Fibroblast of villous mesenchyme (primary cell): ENCODE measurements at regions not wholly inside any gene's neighbourhood (a gene's known extent, or its start where the extent isn't known, plus 50 kb on each side); places are given as distances from the start of the nearest gene placed in this dataset.

Experiments used
- DNase-seq: peaks from one replicate; pipeline ENCODE4 v3.0.0-alpha.2; 2010; ENCODE audit warnings: low read depth
- H3K4me3 ChIP-seq: 2 replicates; pipeline ENCODE4 v1.5.1; 2011; ENCODE audit warnings: low read depth, mild to moderate bottlenecking, low read length
- CTCF ChIP-seq: IDR thresholded peaks from 2 replicates; pipeline ENCODE4 v1.5.1; 2012; ENCODE audit warnings: low read depth, mild to moderate bottlenecking, low read length; ENCODE audit not compliant: insufficient read depth

DNA sequence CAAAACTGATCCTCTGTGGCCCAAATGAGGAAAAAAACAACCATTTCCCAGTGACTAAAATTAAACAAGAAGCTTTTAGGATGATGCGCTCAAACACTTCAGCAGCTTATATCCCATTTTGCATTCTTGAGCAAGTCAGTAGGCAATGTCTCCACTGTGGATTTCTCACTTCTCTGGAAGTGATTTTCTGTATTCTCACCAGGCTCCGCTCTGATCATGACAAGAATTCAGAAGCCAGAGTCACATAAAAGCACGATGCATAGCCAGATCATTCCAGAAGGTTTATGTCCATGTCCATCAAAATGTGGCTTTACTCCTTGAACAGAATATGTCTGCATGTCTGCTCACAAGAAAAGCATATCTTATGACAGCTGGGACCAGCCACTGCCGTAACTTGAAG is 481.4 kb downstream of the ADRA2A start:
- H3K4me3 ChIP-seq, result no peak overlapping the region
- DNase-seq, result no peak
- TF ChIP-seq CTCF, result no peak

GRCh38 chr10:111560027-111560426 is 483.2 kb downstream of the ADRA2A start:
- H3K4me3 ChIP-seq, result no peak overlapping the region
- no peak for TF ChIP-seq CTCF
- peak; percentile 2 for DNase-seq

GRCh38 chr10:111561124-111561523 is 484.3 kb downstream of the ADRA2A start:
- DNase-seq, result no peak
- no peak for TF ChIP-seq CTCF

DNA sequence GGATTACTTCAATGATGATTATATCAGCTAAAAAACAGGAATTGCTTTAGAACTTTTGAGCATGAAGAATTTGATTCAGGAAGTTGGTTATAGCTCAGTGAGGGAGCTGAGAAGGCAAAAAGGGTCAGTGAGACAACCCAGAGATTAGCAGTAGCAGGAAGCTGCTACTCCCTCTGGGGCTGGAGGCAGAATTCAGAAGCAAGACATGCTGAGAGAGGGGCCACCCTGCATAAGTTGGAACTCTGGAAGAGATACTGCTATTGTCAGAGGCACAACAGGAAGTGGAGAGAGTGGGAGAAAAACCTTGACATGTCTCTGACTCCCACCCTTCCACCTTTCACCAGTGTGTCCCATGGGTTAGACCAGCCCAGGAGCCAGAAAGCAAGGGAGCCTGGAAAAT is 488.7 kb downstream of the ADRA2A start:
- TF ChIP-seq CTCF, result no peak
- DNase-seq, result no peak
- H3K4me3 ChIP-seq, result no peak overlapping the region

More at GRCh38 chr10:111561124-111561523, 484.3 kb downstream of the ADRA2A start:
- no peak overlapping the region for H3K4me3 ChIP-seq

- no peak overlapping the region for H3K4me3 ChIP-seq
- TF ChIP-seq CTCF, result no peak
- no peak for DNase-seq
Measured at GRCh38 chr10:111578076-111578475, 501.2 kb downstream of the ADRA2A start.

DNA sequence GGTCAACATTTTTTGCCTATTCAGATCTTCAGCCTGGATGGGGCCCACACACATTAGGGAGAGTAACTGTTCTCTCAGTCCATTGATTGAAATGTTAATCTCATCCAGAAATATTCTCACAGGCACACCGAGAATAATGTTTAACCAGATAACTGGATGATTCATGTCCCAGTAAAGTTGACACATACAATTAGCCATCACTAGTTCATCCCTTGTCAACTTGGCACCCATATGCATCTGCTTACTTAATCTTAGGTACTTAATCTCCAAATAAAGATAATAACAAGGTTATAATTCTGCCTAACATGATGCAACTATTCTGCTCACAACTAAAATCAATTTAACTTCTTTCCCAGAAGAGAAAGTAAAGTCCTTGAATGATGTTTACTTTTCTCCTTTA is 502.6 kb downstream of the ADRA2A start:
- TF ChIP-seq CTCF, result no peak
- no peak overlapping the region for H3K4me3 ChIP-seq
- no peak for DNase-seq

DNA sequence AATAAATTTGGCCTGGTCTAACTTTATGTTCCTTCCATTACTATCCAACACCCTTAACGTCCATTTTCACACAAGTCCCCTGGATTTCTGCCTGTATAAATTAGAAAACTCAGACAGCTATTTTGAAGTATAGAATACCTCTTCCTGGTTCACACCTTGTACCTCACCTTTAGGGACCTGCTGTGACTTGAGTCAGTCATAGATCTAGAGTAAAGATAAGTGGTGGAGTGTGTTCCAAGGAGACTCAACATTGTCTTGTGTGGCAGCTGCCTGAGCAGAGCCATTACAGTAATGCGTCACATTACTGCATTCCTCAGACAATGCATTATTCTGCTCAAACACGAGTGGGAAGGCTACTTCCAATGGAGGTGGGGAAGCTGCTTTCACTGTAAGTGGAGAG is 513.9 kb downstream of the ADRA2A start:
- no peak overlapping the region for H3K4me3 ChIP-seq
- DNase-seq, result no peak
- TF ChIP-seq CTCF, result no peak
